ENCODE measurements at regions not wholly inside any gene's neighbourhood (a gene's known extent, or its start where the extent isn't known, plus 50 kb on each side); places are given as distances from the start of the nearest gene placed in this dataset.

- Histone ChIP-seq H3K9me1 (ENCODE audit: control insufficient read depth, insufficient read depth, low read length) (no peaks in the 10 kb centered on the region), H3K4me3 (no peak overlapping the region), H3K9me3 (replicated peaks; ENCODE audit: control insufficient read depth, insufficient read depth, low read depth, low read length) (no peaks in the 10 kb centered on the region), H3K4me1 (replicated peaks in 1 of 2; ENCODE audit: control insufficient read depth in 2 of 2, insufficient read depth in 2 of 2, low read length in 2 of 2) (no peaks in the 10 kb centered on the region), H3K27ac (ENCODE audit: extremely low read depth, low read depth, low read length) (no peak overlapping the region), H4K20me1 (replicated peaks; ENCODE audit: control insufficient read depth, insufficient read depth, low read length) (no peaks in the 10 kb centered on the region), H3K79me2 (ENCODE audit: control insufficient read depth, insufficient read depth, low read length) (no peaks in the 10 kb centered on the region), H3K9ac (ENCODE audit: insufficient read depth in 1 of 2, low read depth in 2 of 2, low read length in 2 of 2) (no peak overlapping the region), H3K4me2 (ENCODE audit: insufficient read depth, low read length) (no peak overlapping the region), H3K27me3 (ENCODE audit: control insufficient read depth in 2 of 2, insufficient read depth in 2 of 2, low read length in 2 of 2) (no peaks in the 10 kb centered on the region), H3K36me3 (ENCODE audit: control insufficient read depth, insufficient read depth, low read length) (no peaks in the 10 kb centered on the region), H2AFZ (ENCODE audit: low read depth, low read length) (no peak overlapping the region)
- ATAC-seq (no peak), FAIRE-seq (no peak), DNase-seq (ENCODE audit: extremely low read depth in 1 of 4, low spot score in 3 of 4) (no peak)
- CTCF ChIA-PET (ENCODE audit: low intra/inter-chr PET ratio), result no interaction called here
- in situ Hi-C loops (cut with MboI) (no loop called here), intact Hi-C loops (cut with micrococcal nuclease) (no loop called here)
- POLR2A ChIA-PET, result no interaction called here
- BruUV-seq (replicated peaks), result no TSS peak
- WGBS (ENCODE audit: insufficient coverage, low coverage, missing lambda C conversion rate), result 9% methylated on average over 1 of the region's 1 CpG
- TF ChIP-seq STAG1 (CRISPR knock-in tag; IDR thresholded peaks at IDR 0.05; ENCODE audit: borderline replicate concordance) (no peak), ARID3A (IDR thresholded peaks at IDR 0.05; ENCODE audit: borderline replicate concordance, low read depth, low read length) (no peak), MYBL2 (IDR thresholded peaks at IDR 0.05; ENCODE audit: low read depth) (no peak), MYBL2 (CRISPR knock-in tag; IDR thresholded peaks at IDR 0.05; ENCODE audit: borderline replicate concordance) (no peak), KLF1 (tag; IDR thresholded peaks at IDR 0.05) (no peak), ZNF133 (CRISPR knock-in tag; IDR thresholded peaks at IDR 0.05) (no peak), CTCF (IDR thresholded peaks at IDR 0.05 in 2 of 3, conservative IDR thresholded peaks at IDR 0.05 in 1 of 3; ENCODE audit: insufficient read depth in 2 of 3, low read depth in 1 of 3, low read length in 3 of 3) (no peak), HMGXB4 (CRISPR knock-in tag; IDR thresholded peaks at IDR 0.05) (no peak), ZNF407 (IDR thresholded peaks at IDR 0.05; ENCODE audit: low read depth) (no peak), TAF9B (IDR thresholded peaks at IDR 0.05; ENCODE audit: partially characterized antibody) (no peak)
These were observed 144.0 kb upstream of the OPCML start for GRCh38 chr11:133676265-133676664.
